ENCODE measurements at regions not wholly inside any gene's neighbourhood (a gene's known extent, or its start where the extent isn't known, plus 50 kb on each side); places are given as distances from the start of the nearest gene placed in this dataset.

GRCh38 chr13:104641309-104641708, 1575.1 kb upstream of the SLC10A2 start:
- H3K36me3 Mint-ChIP-seq (ENCODE audit: low read depth) = no peaks in the 10 kb centered on the region
- Histone ChIP-seq H3K27ac (ENCODE audit: low read depth) (no peak overlapping the region), H3K79me2 (replicated peaks; ENCODE audit: insufficient read depth) (no peaks in the 10 kb centered on the region), H3K27me3 (ENCODE audit: insufficient read depth) (no peaks in the 10 kb centered on the region), H3K4me1 (ENCODE audit: insufficient read depth) (no peaks in the 10 kb centered on the region), H3K36me3 (ENCODE audit: insufficient read depth) (no peaks in the 10 kb centered on the region), H3K4me2 (no peak overlapping the region), H3K9me2 (ENCODE audit: insufficient read depth) (0 out of 2 replicates have a peak, but pooled peaks cover 4% of the 10 kb centered on the region), H3K4me3 (no peak overlapping the region), H2AFZ (no peak overlapping the region), H3F3A (replicated peaks; ENCODE audit: low read depth) (no peaks in the 10 kb centered on the region), H4K20me1 (replicated peaks; ENCODE audit: insufficient read depth) (no peaks in the 10 kb centered on the region)
- no peak for DNase-seq (ENCODE audit: low spot score)
- H3K4me1 Mint-ChIP-seq = no peaks in the 10 kb centered on the region; the same call in 2 of the 3 replicates
- no peak overlapping the region for H3K4me3 Mint-ChIP-seq
- H3K9me3 Mint-ChIP-seq = no peaks in the 10 kb centered on the region
- ATAC-seq = no peak
- no peak overlapping the region for H3K27ac Mint-ChIP-seq
- H3K27me3 Mint-ChIP-seq (ENCODE audit: insufficient read depth, low read depth, poor library complexity) = no peaks in the 10 kb centered on the region
- no peak for TF ChIP-seq EZH2 (IDR thresholded peaks at IDR 0.05; ENCODE audit: low read depth, unreplicated experiment)
- TF ChIP-seq JUNB (IDR thresholded peaks at IDR 0.05; ENCODE audit: unreplicated experiment) = no peak
- TF ChIP-seq ZNF331 (CRISPR knock-in tag; IDR thresholded peaks at IDR 0.05; ENCODE audit: low read depth) = no peak
- no peak for TF ChIP-seq NANOG (IDR thresholded peaks at IDR 0.05; ENCODE audit: borderline replicate concordance)
- no peak for TF ChIP-seq POLR2AphosphoS5 (IDR thresholded peaks at IDR 0.05; ENCODE audit: low read depth)
- TF ChIP-seq ZNF114 (CRISPR knock-in tag; IDR thresholded peaks at IDR 0.05) = no peak
- TF ChIP-seq ETS1 (IDR thresholded peaks at IDR 0.05) = no peak
- TF ChIP-seq, protein P1, sequence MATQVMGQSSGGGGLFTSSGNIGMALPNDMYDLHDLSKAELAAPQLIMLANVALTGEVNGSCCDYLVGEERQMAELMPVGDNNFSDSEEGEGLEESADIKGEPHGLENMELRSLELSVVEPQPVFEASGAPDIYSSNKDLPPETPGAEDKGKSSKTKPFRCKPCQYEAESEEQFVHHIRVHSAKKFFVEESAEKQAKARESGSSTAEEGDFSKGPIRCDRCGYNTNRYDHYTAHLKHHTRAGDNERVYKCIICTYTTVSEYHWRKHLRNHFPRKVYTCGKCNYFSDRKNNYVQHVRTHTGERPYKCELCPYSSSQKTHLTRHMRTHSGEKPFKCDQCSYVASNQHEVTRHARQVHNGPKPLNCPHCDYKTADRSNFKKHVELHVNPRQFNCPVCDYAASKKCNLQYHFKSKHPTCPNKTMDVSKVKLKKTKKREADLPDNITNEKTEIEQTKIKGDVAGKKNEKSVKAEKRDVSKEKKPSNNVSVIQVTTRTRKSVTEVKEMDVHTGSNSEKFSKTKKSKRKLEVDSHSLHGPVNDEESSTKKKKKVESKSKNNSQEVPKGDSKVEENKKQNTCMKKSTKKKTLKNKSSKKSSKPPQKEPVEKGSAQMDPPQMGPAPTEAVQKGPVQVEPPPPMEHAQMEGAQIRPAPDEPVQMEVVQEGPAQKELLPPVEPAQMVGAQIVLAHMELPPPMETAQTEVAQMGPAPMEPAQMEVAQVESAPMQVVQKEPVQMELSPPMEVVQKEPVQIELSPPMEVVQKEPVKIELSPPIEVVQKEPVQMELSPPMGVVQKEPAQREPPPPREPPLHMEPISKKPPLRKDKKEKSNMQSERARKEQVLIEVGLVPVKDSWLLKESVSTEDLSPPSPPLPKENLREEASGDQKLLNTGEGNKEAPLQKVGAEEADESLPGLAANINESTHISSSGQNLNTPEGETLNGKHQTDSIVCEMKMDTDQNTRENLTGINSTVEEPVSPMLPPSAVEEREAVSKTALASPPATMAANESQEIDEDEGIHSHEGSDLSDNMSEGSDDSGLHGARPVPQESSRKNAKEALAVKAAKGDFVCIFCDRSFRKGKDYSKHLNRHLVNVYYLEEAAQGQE (IDR thresholded peaks at IDR 0.05; ENCODE audit: unreplicated experiment) = no peak
- TF ChIP-seq EZH2phosphoT487 (IDR thresholded peaks at IDR 0.05; ENCODE audit: unreplicated experiment) = no peak
- no peak for TF ChIP-seq STAT1 (IDR thresholded peaks at IDR 0.05; ENCODE audit: unreplicated experiment)
- TF ChIP-seq, protein P2, sequence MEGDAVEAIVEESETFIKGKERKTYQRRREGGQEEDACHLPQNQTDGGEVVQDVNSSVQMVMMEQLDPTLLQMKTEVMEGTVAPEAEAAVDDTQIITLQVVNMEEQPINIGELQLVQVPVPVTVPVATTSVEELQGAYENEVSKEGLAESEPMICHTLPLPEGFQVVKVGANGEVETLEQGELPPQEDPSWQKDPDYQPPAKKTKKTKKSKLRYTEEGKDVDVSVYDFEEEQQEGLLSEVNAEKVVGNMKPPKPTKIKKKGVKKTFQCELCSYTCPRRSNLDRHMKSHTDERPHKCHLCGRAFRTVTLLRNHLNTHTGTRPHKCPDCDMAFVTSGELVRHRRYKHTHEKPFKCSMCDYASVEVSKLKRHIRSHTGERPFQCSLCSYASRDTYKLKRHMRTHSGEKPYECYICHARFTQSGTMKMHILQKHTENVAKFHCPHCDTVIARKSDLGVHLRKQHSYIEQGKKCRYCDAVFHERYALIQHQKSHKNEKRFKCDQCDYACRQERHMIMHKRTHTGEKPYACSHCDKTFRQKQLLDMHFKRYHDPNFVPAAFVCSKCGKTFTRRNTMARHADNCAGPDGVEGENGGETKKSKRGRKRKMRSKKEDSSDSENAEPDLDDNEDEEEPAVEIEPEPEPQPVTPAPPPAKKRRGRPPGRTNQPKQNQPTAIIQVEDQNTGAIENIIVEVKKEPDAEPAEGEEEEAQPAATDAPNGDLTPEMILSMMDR (conservative IDR thresholded peaks at IDR 0.05; ENCODE audit: low read depth in 2 of 2) = no peak
- TF ChIP-seq, protein P3, sequence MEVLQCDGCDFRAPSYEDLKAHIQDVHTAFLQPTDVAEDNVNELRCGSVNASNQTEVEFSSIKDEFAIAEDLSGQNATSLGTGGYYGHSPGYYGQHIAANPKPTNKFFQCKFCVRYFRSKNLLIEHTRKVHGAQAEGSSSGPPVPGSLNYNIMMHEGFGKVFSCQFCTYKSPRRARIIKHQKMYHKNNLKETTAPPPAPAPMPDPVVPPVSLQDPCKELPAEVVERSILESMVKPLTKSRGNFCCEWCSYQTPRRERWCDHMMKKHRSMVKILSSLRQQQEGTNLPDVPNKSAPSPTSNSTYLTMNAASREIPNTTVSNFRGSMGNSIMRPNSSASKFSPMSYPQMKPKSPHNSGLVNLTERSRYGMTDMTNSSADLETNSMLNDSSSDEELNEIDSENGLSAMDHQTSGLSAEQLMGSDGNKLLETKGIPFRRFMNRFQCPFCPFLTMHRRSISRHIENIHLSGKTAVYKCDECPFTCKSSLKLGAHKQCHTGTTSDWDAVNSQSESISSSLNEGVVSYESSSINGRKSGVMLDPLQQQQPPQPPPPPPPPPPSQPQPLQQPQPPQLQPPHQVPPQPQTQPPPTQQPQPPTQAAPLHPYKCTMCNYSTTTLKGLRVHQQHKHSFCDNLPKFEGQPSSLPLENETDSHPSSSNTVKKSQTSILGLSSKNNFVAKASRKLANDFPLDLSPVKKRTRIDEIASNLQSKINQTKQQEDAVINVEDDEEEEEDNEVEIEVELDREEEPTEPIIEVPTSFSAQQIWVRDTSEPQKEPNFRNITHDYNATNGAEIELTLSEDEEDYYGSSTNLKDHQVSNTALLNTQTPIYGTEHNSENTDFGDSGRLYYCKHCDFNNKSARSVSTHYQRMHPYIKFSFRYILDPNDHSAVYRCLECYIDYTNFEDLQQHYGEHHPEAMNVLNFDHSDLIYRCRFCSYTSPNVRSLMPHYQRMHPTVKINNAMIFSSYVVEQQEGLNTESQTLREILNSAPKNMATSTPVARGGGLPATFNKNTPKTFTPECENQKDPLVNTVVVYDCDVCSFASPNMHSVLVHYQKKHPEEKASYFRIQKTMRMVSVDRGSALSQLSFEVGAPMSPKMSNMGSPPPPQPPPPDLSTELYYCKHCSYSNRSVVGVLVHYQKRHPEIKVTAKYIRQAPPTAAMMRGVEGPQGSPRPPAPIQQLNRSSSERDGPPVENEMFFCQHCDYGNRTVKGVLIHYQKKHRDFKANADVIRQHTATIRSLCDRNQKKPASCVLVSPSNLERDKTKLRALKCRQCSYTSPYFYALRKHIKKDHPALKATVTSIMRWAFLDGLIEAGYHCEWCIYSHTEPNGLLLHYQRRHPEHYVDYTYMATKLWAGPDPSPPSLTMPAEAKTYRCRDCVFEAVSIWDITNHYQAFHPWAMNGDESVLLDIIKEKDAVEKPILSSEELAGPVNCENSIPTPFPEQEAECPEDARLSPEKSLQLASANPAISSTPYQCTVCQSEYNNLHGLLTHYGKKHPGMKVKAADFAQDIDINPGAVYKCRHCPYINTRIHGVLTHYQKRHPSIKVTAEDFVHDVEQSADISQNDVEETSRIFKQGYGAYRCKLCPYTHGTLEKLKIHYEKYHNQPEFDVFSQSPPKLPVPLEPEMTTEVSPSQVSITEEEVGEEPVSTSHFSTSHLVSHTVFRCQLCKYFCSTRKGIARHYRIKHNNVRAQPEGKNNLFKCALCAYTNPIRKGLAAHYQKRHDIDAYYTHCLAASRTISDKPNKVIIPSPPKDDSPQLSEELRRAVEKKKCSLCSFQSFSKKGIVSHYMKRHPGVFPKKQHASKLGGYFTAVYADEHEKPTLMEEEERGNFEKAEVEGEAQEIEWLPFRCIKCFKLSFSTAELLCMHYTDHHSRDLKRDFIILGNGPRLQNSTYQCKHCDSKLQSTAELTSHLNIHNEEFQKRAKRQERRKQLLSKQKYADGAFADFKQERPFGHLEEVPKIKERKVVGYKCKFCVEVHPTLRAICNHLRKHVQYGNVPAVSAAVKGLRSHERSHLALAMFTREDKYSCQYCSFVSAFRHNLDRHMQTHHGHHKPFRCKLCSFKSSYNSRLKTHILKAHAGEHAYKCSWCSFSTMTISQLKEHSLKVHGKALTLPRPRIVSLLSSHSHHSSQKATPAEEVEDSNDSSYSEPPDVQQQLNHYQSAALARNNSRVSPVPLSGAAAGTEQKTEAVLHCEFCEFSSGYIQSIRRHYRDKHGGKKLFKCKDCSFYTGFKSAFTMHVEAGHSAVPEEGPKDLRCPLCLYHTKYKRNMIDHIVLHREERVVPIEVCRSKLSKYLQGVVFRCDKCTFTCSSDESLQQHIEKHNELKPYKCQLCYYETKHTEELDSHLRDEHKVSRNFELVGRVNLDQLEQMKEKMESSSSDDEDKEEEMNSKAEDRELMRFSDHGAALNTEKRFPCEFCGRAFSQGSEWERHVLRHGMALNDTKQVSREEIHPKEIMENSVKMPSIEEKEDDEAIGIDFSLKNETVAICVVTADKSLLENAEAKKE (CRISPR knock-in tag; IDR thresholded peaks at IDR 0.05) = no peak
- no peak for TF ChIP-seq CREB1 (CRISPR knock-in tag; IDR thresholded peaks at IDR 0.05; ENCODE audit: low read depth)

Data from GM23338 (cell line).